HG03521 (cell line): ENCODE measurements at regions not wholly inside any gene's neighbourhood (a gene's known extent, or its start where the extent isn't known, plus 50 kb on each side); places are given as distances from the start of the nearest gene placed in this dataset.

ENCODE experiments used
- ATAC-seq: cut with Tn5 transposase; IDR thresholded peaks from one replicate; pipeline ENCODE4 v1.9.1; 2021; ENCODE audit warnings: mild to moderate bottlenecking, moderate library complexity; ENCODE audit not compliant: unreplicated experiment

- no peak for ATAC-seq
These were observed 737.8 kb upstream of the CXADR start for GRCh38 chr21:16775076-16775475.

GRCh38 chr21:16777041-16777720, 735.7 kb upstream of the CXADR start:
- no peak for ATAC-seq

- ATAC-seq = no peak
These were observed 724.3 kb upstream of the CXADR start for GRCh38 chr21:16788584-16788983.

- no peak for ATAC-seq
These were observed 723.2 kb upstream of the CXADR start for GRCh38 chr21:16789636-16790035.

- no peak for ATAC-seq
These were observed 720.7 kb upstream of the CXADR start for GRCh38 chr21:16792101-16792500.

GRCh38 chr21:16794950-16795349, 717.9 kb upstream of the CXADR start:
- no peak for ATAC-seq

- no peak for ATAC-seq
These were observed 716.1 kb upstream of the CXADR start for GRCh38 chr21:16796776-16797175.

GRCh38 chr21:16797540-16797939, 715.3 kb upstream of the CXADR start:
- no peak for ATAC-seq

- no peak for ATAC-seq
These were observed 714.9 kb upstream of the CXADR start for GRCh38 chr21:16797966-16798365.

- no peak for ATAC-seq
These were observed 712.1 kb upstream of the CXADR start for GRCh38 chr21:16800536-16801275.

- ATAC-seq = no peak
These were observed 701.8 kb upstream of the CXADR start for GRCh38 chr21:16811011-16811410.

GRCh38 chr21:16811970-16812369, 700.9 kb upstream of the CXADR start:
- ATAC-seq = no peak

- ATAC-seq = no peak
These were observed 697.6 kb upstream of the CXADR start for GRCh38 chr21:16815243-16815642.

GRCh38 chr21:16821588-16821987, 691.3 kb upstream of the CXADR start:
- no peak for ATAC-seq

GRCh38 chr21:16829532-16829931, 683.3 kb upstream of the CXADR start:
- ATAC-seq = no peak

GRCh38 chr21:16832791-16833190, 680.1 kb upstream of the CXADR start:
- ATAC-seq = no peak

GRCh38 chr21:16834791-16835190, 678.1 kb upstream of the CXADR start:
- no peak for ATAC-seq

GRCh38 chr21:16837321-16837720, 675.5 kb upstream of the CXADR start:
- ATAC-seq = no peak

GRCh38 chr21:16837721-16838120, 675.1 kb upstream of the CXADR start:
- ATAC-seq = no peak

- no peak for ATAC-seq
These were observed 674.5 kb upstream of the CXADR start for GRCh38 chr21:16838331-16838730.

- no peak for ATAC-seq
These were observed 672.3 kb upstream of the CXADR start for GRCh38 chr21:16840538-16840937.

- no peak for ATAC-seq
These were observed 670.7 kb upstream of the CXADR start for GRCh38 chr21:16841975-16842695.
